Lung (tissue), 11 donors: ENCODE measurements at regions not wholly inside any gene's neighbourhood (a gene's known extent, or its start where the extent isn't known, plus 50 kb on each side); places are given as distances from the start of the nearest gene placed in this dataset.

Experiments
- ATAC-seq: fragments of 200-7000 bp; cut with Tn5 transposase; one replicate; pipeline ENCODE4 v1.9.1; 2020; ENCODE audit warnings: moderate number of reproducible peaks; ENCODE audit not compliant: insufficient read depth, low FRiP score
- DNase-seq, 3 donors: peaks; one replicate each; pipeline ENCODE4 v3.0.0-alpha.2; 2013 to 2017
- H3K27ac ChIP-seq, 2 donors: one replicate each; pipeline ENCODE4 v1.5.1; 2013; ENCODE audit warnings: mild to moderate bottlenecking in 2 of 2, moderate library complexity in 2 of 2, control low read depth in 1 of 2, inconsistent platforms in 1 of 2, low read depth in 1 of 2, low read length in 1 of 2
- H3K27me3 ChIP-seq, 3 donors: one replicate each; pipeline ENCODE4 v1.5.1; 2013; ENCODE audit warnings: low read length in 2 of 3; ENCODE audit not compliant: control insufficient read depth in 3 of 3, insufficient read depth in 3 of 3
- H3K36me3 ChIP-seq, 4 donors: one replicate each; pipeline ENCODE4 v1.5.1; 2013; ENCODE audit warnings: low read length in 4 of 4, mild to moderate bottlenecking in 1 of 4, moderate library complexity in 1 of 4; ENCODE audit not compliant: control insufficient read depth in 4 of 4, insufficient read depth in 4 of 4
- H3K4me1 ChIP-seq, 5 donors: one replicate each; pipeline ENCODE4 v1.5.1; 2013; ENCODE audit warnings: low read length in 5 of 5, mild to moderate bottlenecking in 2 of 5, moderate library complexity in 1 of 5; ENCODE audit not compliant: control insufficient read depth in 5 of 5, insufficient read depth in 5 of 5
- H3K4me3 ChIP-seq: one replicate; pipeline ENCODE4 v1.5.1; 2013; ENCODE audit warnings: mild to moderate bottlenecking, control low read depth, moderate library complexity
- H3K9ac ChIP-seq, 2 donors: one replicate each; pipeline ENCODE4 v1.5.1; 2013; ENCODE audit warnings: low read length in 2 of 2, control low read depth in 1 of 2; ENCODE audit not compliant: insufficient read depth in 1 of 2
- H3K9me3 ChIP-seq, 4 donors: one replicate each; pipeline ENCODE4 v1.5.1; 2013; ENCODE audit warnings: low read length in 3 of 4, mild to moderate bottlenecking in 1 of 4, moderate library complexity in 1 of 4; ENCODE audit not compliant: control insufficient read depth in 4 of 4, insufficient read depth in 3 of 4
- WGBS, 2 donors: extraction: QIAGEN DNeasy Blood & Tissue Kit; methylation state at CpG; one replicate each; pipeline ENCODE4 v1.1.7; 2013; 5-methylcytosine and 5-hydroxymethylcytosine counted together
- TF ChIP-seq, protein P1 (sequence below): IDR thresholded peaks from 2 replicates; pipeline ENCODE4 v1.5.1; 2012; ENCODE audit warnings: mild to moderate bottlenecking; ENCODE audit errors: control extremely low read depth, extremely low read depth
- donor health status: control.
- donor health status: control.
- donor health status: Bipolar disorder and iron deficiency.
- donor health status: healthy.
- donor health status: DM: yes; HTN: yes; CAD: no.

DNA sequence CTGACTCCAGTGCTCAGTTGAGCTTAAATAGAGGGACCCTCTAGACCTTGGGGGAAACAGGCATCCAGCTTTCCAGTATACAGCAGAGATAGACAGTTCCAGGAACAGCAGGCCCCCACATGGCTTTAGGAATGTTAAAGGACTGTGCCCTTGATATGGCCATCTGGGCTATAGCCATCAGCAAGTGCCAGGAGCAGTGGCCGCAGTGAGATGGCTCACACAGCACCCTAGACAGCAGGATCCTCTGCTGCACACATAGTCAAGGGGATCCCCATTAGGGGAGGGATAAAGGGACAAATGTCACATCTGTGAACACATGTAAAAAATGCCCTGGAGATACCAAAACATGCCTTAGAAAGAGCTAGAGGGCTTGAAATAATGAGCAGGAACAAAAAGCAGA, 213.4 kb downstream of the PTH2R start:
- peaks cover 0 to 7% (median 0%) of the 10 kb centered on the region in 5 donors for H3K4me1 ChIP-seq
- H3K27ac ChIP-seq, result no peak overlapping the region
- TF ChIP-seq, protein P1, sequence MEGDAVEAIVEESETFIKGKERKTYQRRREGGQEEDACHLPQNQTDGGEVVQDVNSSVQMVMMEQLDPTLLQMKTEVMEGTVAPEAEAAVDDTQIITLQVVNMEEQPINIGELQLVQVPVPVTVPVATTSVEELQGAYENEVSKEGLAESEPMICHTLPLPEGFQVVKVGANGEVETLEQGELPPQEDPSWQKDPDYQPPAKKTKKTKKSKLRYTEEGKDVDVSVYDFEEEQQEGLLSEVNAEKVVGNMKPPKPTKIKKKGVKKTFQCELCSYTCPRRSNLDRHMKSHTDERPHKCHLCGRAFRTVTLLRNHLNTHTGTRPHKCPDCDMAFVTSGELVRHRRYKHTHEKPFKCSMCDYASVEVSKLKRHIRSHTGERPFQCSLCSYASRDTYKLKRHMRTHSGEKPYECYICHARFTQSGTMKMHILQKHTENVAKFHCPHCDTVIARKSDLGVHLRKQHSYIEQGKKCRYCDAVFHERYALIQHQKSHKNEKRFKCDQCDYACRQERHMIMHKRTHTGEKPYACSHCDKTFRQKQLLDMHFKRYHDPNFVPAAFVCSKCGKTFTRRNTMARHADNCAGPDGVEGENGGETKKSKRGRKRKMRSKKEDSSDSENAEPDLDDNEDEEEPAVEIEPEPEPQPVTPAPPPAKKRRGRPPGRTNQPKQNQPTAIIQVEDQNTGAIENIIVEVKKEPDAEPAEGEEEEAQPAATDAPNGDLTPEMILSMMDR, result no peak
- ATAC-seq, result no peak
- WGBS, 2 donors, result 89 to 94% methylated on average over 1 of the region's 1 CpG
- H3K27me3 ChIP-seq, result no peaks in the 10 kb centered on the region
- H3K9me3 ChIP-seq, result no peaks in the 10 kb centered on the region
- H3K9ac ChIP-seq, result no peak overlapping the region
- H3K36me3 ChIP-seq, result no peaks in the 10 kb centered on the region
- no peak overlapping the region for H3K4me3 ChIP-seq
- DNase-seq, result no peak

DNA sequence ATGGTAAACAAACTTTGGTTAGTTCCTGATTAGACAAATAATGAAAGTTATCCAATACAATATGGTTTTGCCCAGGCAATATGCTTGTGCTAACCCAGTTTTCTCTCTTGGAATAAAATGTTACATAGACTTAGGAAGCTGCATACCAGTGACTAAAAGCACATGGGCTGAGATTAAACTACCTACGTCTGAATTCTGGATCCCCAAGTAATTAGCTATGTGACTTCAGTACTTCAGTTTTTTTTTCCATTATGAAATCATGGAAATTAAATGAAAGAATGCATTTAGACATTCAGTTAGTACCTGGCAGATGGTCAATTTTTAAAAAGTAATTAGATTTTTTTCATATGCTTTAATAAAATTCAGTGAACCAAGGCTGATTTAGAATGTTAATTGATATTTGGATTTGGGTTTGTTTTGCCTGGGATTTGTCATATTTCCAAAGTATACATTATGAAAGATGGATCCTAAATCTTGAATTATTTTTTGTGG, 213.9 kb downstream of the PTH2R start:
- 68 to 86% methylated on average over 1 of the region's 1 CpG for WGBS, 2 donors
- Histone ChIP-seq H3K36me3 (no peaks in the 10 kb centered on the region), H3K27me3 (no peaks in the 10 kb centered on the region), H3K9ac (no peak overlapping the region), H3K27ac (no peak overlapping the region), H3K9me3 (no peaks in the 10 kb centered on the region), H3K4me3 (no peak overlapping the region), H3K4me1 (peaks cover 0 to 7% (median 0%) of the 10 kb centered on the region in 5 donors)
- DNase-seq (no peak), ATAC-seq (no peak)
- TF ChIP-seq, protein P1, result no peak

DNA sequence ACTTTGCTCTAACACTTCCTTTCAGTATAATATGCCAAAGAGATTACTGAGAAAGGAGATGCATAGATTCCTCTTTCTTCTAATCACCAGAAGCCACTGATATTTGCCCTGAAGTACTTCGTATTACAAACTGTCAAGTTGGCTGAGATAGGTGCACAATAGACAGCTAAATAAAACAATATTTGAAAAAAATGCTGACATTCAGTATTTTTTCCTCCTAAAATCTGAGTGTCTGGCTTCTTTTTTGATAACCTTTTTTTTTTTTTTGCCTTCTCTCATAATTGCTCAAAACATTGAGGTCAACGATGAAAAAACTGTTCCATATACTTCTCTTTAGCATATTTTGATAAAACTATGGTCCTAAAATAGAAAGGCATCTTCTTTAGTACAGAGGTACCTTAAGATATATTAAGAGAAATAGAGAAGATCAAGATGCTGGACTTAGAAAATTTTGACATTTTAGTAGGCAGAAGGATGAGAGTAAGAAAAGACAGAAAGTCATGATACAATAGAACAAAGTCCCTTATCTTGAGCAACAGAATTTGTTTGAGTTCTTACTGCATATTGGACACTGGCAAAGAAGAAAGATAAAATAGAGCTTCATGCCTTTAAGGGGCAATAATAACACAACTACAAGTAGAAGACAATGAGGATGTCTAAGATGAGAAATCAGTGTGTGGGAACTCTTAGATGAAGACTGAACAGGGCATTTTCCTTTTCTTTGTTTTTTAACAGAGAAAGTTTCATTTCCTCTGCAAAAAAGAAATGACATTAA, 220.7 kb downstream of the PTH2R start:
- Histone ChIP-seq H3K27me3 (no peaks in the 10 kb centered on the region), H3K4me1 (no peaks in the 10 kb centered on the region), H3K4me3 (no peak overlapping the region), H3K9me3 (no peaks in the 10 kb centered on the region), H3K27ac (no peak overlapping the region), H3K9ac (no peak overlapping the region), H3K36me3 (no peaks in the 10 kb centered on the region)
- 71 to 84% methylated on average over 2 of the region's 2 CpGs for WGBS, 2 donors
- ATAC-seq (no peak), DNase-seq (no peak)
- TF ChIP-seq, protein P1, result no peak

DNA sequence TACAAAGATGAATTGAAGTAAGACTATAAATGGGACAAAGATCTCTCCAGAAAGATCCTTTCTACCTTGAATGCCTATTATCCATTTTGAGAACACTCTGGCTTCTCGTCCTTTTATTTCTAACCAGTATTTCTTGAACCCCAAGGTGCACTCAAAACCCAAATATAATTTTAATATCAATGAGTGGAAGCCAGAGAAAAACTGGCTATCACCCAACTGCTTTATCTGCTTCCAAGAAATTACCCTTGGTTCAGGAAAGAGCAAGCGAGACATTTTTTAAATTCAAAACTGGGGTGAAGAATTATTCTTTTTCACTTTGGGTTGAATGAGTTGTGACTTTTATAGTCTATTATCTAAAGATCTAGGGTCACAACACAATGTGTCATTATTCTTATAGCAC, 221.3 kb downstream of the PTH2R start:
- TF ChIP-seq, protein P1, result no peak
- no peaks in the 10 kb centered on the region for H3K36me3 ChIP-seq
- 61 to 76% methylated on average over 2 of the region's 2 CpGs for WGBS, 2 donors

More for the DNA sequence above, 221.3 kb downstream of the PTH2R start:
- Histone ChIP-seq H3K9me3 (no peaks in the 10 kb centered on the region), H3K27ac (no peak overlapping the region), H3K27me3 (no peaks in the 10 kb centered on the region), H3K4me3 (no peak overlapping the region), H3K4me1 (no peaks in the 10 kb centered on the region), H3K9ac (no peak overlapping the region)
- no peak for ATAC-seq
- no peak for DNase-seq
